CD4-positive, alpha-beta T cell treated with Interferon alpha-2 for 1 hour (primary cell): ENCODE measurements at regions not wholly inside any gene's neighbourhood (a gene's known extent, or its start where the extent isn't known, plus 50 kb on each side); places are given as distances from the start of the nearest gene placed in this dataset.
"Not testable (repeated sequence)": the region's sequence is repeated elsewhere in the genome, so short reads cannot be mapped to it uniquely, and the experiment has no call there.

Source experiments
- DNase-seq, 2 donors: peaks; one replicate each; pipeline ENCODE4 v3.0.0-alpha.2; 2020 to 2022

- DNase-seq: no peak
These were observed 464.4 kb upstream of the TUSC1 start for GRCh38 chr9:26142631-26143030.

GRCh38 chr9:26142201-26142600 is 464.0 kb upstream of the TUSC1 start:
- DNase-seq: no peak

GRCh38 chr9:26133537-26133936 is 455.3 kb upstream of the TUSC1 start:
- DNase-seq: no peak

- no peak for DNase-seq
These were observed 454.6 kb upstream of the TUSC1 start for GRCh38 chr9:26132746-26133312.

- no peak for DNase-seq
These were observed 453.6 kb upstream of the TUSC1 start for GRCh38 chr9:26131886-26132285.

GRCh38 chr9:26129217-26129616 is 451.0 kb upstream of the TUSC1 start:
- DNase-seq: no peak

GRCh38 chr9:26125693-26126092 is 447.4 kb upstream of the TUSC1 start:
- DNase-seq: no peak

- DNase-seq: not testable (repeated sequence)
These were observed 437.8 kb upstream of the TUSC1 start for GRCh38 chr9:26116085-26116484.

- no peak for DNase-seq
These were observed 434.5 kb upstream of the TUSC1 start for GRCh38 chr9:26112724-26113123.

- DNase-seq: no peak
These were observed 408.2 kb upstream of the TUSC1 start for GRCh38 chr9:26086396-26086795.

- DNase-seq: no peak
These were observed 403.6 kb upstream of the TUSC1 start for GRCh38 chr9:26081847-26082246.

- DNase-seq: no peak
These were observed 400.5 kb upstream of the TUSC1 start for GRCh38 chr9:26078706-26079105.

GRCh38 chr9:26077860-26078259 is 399.6 kb upstream of the TUSC1 start:
- no peak for DNase-seq

- no peak for DNase-seq
These were observed 389.4 kb upstream of the TUSC1 start for GRCh38 chr9:26067608-26068007.

GRCh38 chr9:26066237-26066636 is 388.0 kb upstream of the TUSC1 start:
- DNase-seq: no peak

GRCh38 chr9:26061948-26062575 is 383.8 kb upstream of the TUSC1 start:
- DNase-seq: no peak

- no peak for DNase-seq
These were observed 380.1 kb upstream of the TUSC1 start for GRCh38 chr9:26058111-26058895.

GRCh38 chr9:26057050-26057449 is 378.8 kb upstream of the TUSC1 start:
- DNase-seq: no peak

- DNase-seq: no peak
These were observed 376.6 kb upstream of the TUSC1 start for GRCh38 chr9:26054600-26055520.

- DNase-seq: no peak
These were observed 375.7 kb upstream of the TUSC1 start for GRCh38 chr9:26053954-26054353.

GRCh38 chr9:26043431-26043830 is 365.2 kb upstream of the TUSC1 start:
- no peak for DNase-seq

- DNase-seq: no peak
These were observed 356.5 kb upstream of the TUSC1 start for GRCh38 chr9:26034786-26035185.

GRCh38 chr9:26033336-26033735 is 355.1 kb upstream of the TUSC1 start:
- no peak for DNase-seq
